IMR-90 (cell line): ENCODE measurements at regions not wholly inside any gene's neighbourhood (a gene's known extent, or its start where the extent isn't known, plus 50 kb on each side); places are given as distances from the start of the nearest gene placed in this dataset.
A peak's percentile ranks its signal among the peaks of the same experiment; 100 is the strongest.

Experiments
- ATAC-seq: fragments of 200-7000 bp; cut with Tn5 transposase; 2 replicates; pipeline ENCODE4 v1.9.1; 2020; ENCODE audit warnings: low read depth, mild to moderate bottlenecking, moderate library complexity
- BruUV-seq: library from RNA; stranded (reverse); fragments of 400-500 nt; replicated peaks from 2 replicates; lab custom pipeline; 2021; lab: Mats Ljungman, UMichigan
- CTCF ChIA-PET: fragments of 300-600 bp; formaldehyde crosslinking; extraction: SDS; loops from one replicate; lab custom pipeline; 2021; ENCODE audit warnings: antibody characterized with exemption; lab: Yijun Ruan, JAX
- POLR2A ChIA-PET: fragments of 300-600 bp; sonication (Branson Sonifier 250); formaldehyde crosslinking; loops from one replicate; lab custom pipeline; 2022; ENCODE audit warnings: antibody characterized with exemption; ENCODE audit not compliant: unreplicated experiment; lab: Charles Lee
- DNase-seq: peaks from one replicate; pipeline ENCODE4 v3.0.0; 2013
- H2AFZ ChIP-seq: replicated peaks from 2 replicates; pipeline ENCODE3; 2013; ENCODE audit warnings: low read length, mild to moderate bottlenecking; ENCODE audit not compliant: poor library complexity
- H2AK5ac ChIP-seq: 2 replicates; pipeline ENCODE4 v1.6.1; 2013; ENCODE audit warnings: low read depth, low read length, inconsistent platforms
- H2AK9ac ChIP-seq: replicated peaks from 2 replicates; pipeline ENCODE3; 2013; ENCODE audit warnings: mild to moderate bottlenecking, low read depth, low read length, moderate library complexity; ENCODE audit not compliant: poor library complexity
- H2BK120ac ChIP-seq: 2 replicates; pipeline ENCODE4 v1.6.1; 2013; ENCODE audit warnings: low read depth, low read length, inconsistent platforms
- H2BK15ac ChIP-seq: 3 replicates; pipeline ENCODE4 v1.6.1; 2013; ENCODE audit warnings: low read depth, low read length, inconsistent platforms
- H2BK20ac ChIP-seq: 2 replicates; pipeline ENCODE4 v1.6.1; 2013; ENCODE audit warnings: low read depth, mild to moderate bottlenecking, inconsistent platforms, low read length, moderate library complexity
- H2BK5ac ChIP-seq: 2 replicates; pipeline ENCODE4 v1.6.1; 2013; ENCODE audit warnings: mild to moderate bottlenecking, low read depth, low read length, inconsistent platforms; ENCODE audit not compliant: poor library complexity, severe bottlenecking
- H3K14ac ChIP-seq: replicated peaks from 2 replicates; pipeline ENCODE4 v1.6.1; 2013; ENCODE audit warnings: low read depth, low read length, inconsistent platforms
- H3K18ac ChIP-seq: 2 replicates; pipeline ENCODE4 v1.6.1; 2013; ENCODE audit warnings: low read depth, low read length, control low read depth
- H3K23ac ChIP-seq: 2 replicates; pipeline ENCODE4 v1.6.1; 2013; ENCODE audit warnings: low read depth, low read length, inconsistent platforms
- H3K27ac ChIP-seq: 2 replicates; pipeline ENCODE4 v1.5.1; 2013; ENCODE audit warnings: mild to moderate bottlenecking, control low read depth, low read length; ENCODE audit not compliant: insufficient read depth
- H3K27me3 ChIP-seq: 2 replicates; pipeline ENCODE4 v1.6.1; 2013; ENCODE audit warnings: low read length; ENCODE audit not compliant: control insufficient read depth, insufficient read depth
- H3K36me3 ChIP-seq: 2 replicates; pipeline ENCODE4 v1.6.1; 2013; ENCODE audit warnings: low read length, mixed read lengths; ENCODE audit not compliant: control insufficient read depth, insufficient read depth
- H3K4ac ChIP-seq: 2 replicates; pipeline ENCODE4 v1.6.1; 2013; ENCODE audit warnings: low read depth, low read length, inconsistent platforms
- H3K4me1 ChIP-seq: 2 replicates; pipeline ENCODE4 v1.6.1; 2013; ENCODE audit warnings: low read length, mixed read lengths; ENCODE audit not compliant: control insufficient read depth, insufficient read depth
- H3K4me2 ChIP-seq: 2 replicates; pipeline ENCODE4 v1.6.1; 2013; ENCODE audit warnings: low read depth, mild to moderate bottlenecking, control low read depth, low read length, moderate library complexity
- H3K4me3 ChIP-seq: 2 replicates; pipeline ENCODE4 v1.5.1; 2013; ENCODE audit warnings: low read depth, mild to moderate bottlenecking, control low read depth, low read length, moderate library complexity; ENCODE audit not compliant: insufficient read depth
- H3K56ac ChIP-seq: 2 replicates; pipeline ENCODE4 v1.6.1; 2013; ENCODE audit warnings: low read length, inconsistent platforms; ENCODE audit not compliant: insufficient read depth; ENCODE audit errors: extremely low read depth
- H3K79me1 ChIP-seq, 2 experiments: 2 replicates each; pipeline ENCODE4 v1.6.1; 2013; ENCODE audit warnings: low read length in 2 of 2, inconsistent platforms in 1 of 2, low read depth in 1 of 2
- H3K9ac ChIP-seq: 2 replicates; pipeline ENCODE4 v1.6.1; 2013; ENCODE audit warnings: low read depth, low read length, control low read depth
- H3K9me1 ChIP-seq: 2 replicates; pipeline ENCODE4 v1.6.1; 2013; ENCODE audit warnings: low read length, inconsistent platforms; ENCODE audit not compliant: insufficient read depth
- H3K9me3 ChIP-seq: 2 replicates; pipeline ENCODE4 v1.6.1; 2013; ENCODE audit warnings: low read length; ENCODE audit not compliant: control insufficient read depth, insufficient read depth
- H4K20me1 ChIP-seq: 2 replicates; pipeline ENCODE4 v1.6.1; 2013; ENCODE audit warnings: low read length, inconsistent platforms; ENCODE audit not compliant: insufficient read depth
- H4K5ac ChIP-seq: 2 replicates; pipeline ENCODE4 v1.6.1; 2013; ENCODE audit warnings: mild to moderate bottlenecking, low read depth, low read length, control low read depth
- H4K8ac ChIP-seq, 2 experiments: 2 replicates each; pipeline ENCODE4 v1.6.1; 2013; ENCODE audit warnings: low read depth in 2 of 2, low read length in 2 of 2, control low read depth in 1 of 2, inconsistent platforms in 1 of 2
- H4K91ac ChIP-seq: 2 replicates; pipeline ENCODE4 v1.6.1; 2013; ENCODE audit warnings: low read depth, low read length, inconsistent platforms; ENCODE audit not compliant: insufficient read depth
- BHLHE40 ChIP-seq: fragments of 150-350 bp; IDR thresholded peaks from 2 replicates; pipeline ENCODE4 v1.6.1; 2016; ENCODE audit warnings: mild to moderate bottlenecking, low read depth, low read length
- CEBPB ChIP-seq: IDR thresholded peaks from 2 replicates; pipeline ENCODE4 v1.6.1; 2012; ENCODE audit warnings: low read depth, low read length, improper control_type of control experiment
- CHD1 ChIP-seq: IDR thresholded peaks from 2 replicates; pipeline ENCODE4 v1.6.1; 2012; ENCODE audit warnings: low read depth, low read length, improper control_type of control experiment
- FOS ChIP-seq: fragments of 150-350 bp; IDR thresholded peaks from 2 replicates; pipeline ENCODE4 v1.6.1; 2016; ENCODE audit warnings: low read depth, low read length
- MAFK ChIP-seq: IDR thresholded peaks from 2 replicates; pipeline ENCODE4 v1.6.1; 2012; ENCODE audit warnings: low read depth, low read length, improper control_type of control experiment
- MAZ ChIP-seq: IDR thresholded peaks from 2 replicates; pipeline ENCODE4 v1.6.1; 2012; ENCODE audit warnings: low read depth, mild to moderate bottlenecking, low read length, improper control_type of control experiment, moderate library complexity, borderline replicate concordance
- MXI1 ChIP-seq: IDR thresholded peaks from 2 replicates; pipeline ENCODE4 v1.6.1; 2012; ENCODE audit warnings: low read depth, mild to moderate bottlenecking, low read length, moderate library complexity, borderline replicate concordance
- NFE2L2 ChIP-seq: fragments of 150-350 bp; IDR thresholded peaks from 2 replicates; pipeline ENCODE4 v1.6.1; 2016; ENCODE audit warnings: low read depth, mild to moderate bottlenecking, low read length
- POLR2A ChIP-seq: IDR thresholded peaks from 2 replicates; pipeline ENCODE4 v1.6.1; 2012; ENCODE audit warnings: mild to moderate bottlenecking, low read depth, low read length
- RAD21 ChIP-seq: IDR thresholded peaks from 2 replicates; pipeline ENCODE4 v1.6.1; 2012; ENCODE audit warnings: low read length, improper control_type of control experiment
- RCOR1 ChIP-seq: IDR thresholded peaks from 2 replicates; pipeline ENCODE4 v1.6.1; 2012; ENCODE audit warnings: mild to moderate bottlenecking, low read length, improper control_type of control experiment; ENCODE audit not compliant: insufficient replicate concordance
- RFX5 ChIP-seq: IDR thresholded peaks from 2 replicates; pipeline ENCODE4 v1.8.0; 2012; ENCODE audit warnings: low read depth, mild to moderate bottlenecking, low read length, moderate library complexity
- SMC3 ChIP-seq: fragments of 150-350 bp; IDR thresholded peaks from 2 replicates; pipeline ENCODE4 v1.6.1; 2016; ENCODE audit warnings: low read depth, mild to moderate bottlenecking, antibody characterized with exemption, low read length, moderate library complexity
- WGBS, 2 experiments: methylation state at CpG; one replicate each; pipeline versions ENCODE4 v1.1.5 to v1.1.7; 2013; ENCODE audit warnings: missing lambda C conversion rate in 2 of 2; ENCODE audit not compliant: insufficient read length in 1 of 2; ENCODE audit errors: extremely low coverage in 2 of 2; 5-methylcytosine and 5-hydroxymethylcytosine counted together
- dilution Hi-C: fragments of 300-500 bp; cut with HindIII; formaldehyde crosslinking; loops from one replicate; pipeline ENCODE4 v1.14.3; 2018; ENCODE audit warnings: low sequenced_read_pairs; ENCODE audit not compliant: unreplicated experiment
- in situ Hi-C: fragments of 300-500 bp; cut with MboI; formaldehyde crosslinking; loops from 3 replicates; pipeline ENCODE4 v1.14.3; 2019; ENCODE audit warnings: low sequenced_read_pairs, inconsistent platforms, mixed read lengths
- intact Hi-C: fragments of 100-400 bp; cut with micrococcal nuclease; formaldehyde crosslinking; loops from 2 replicates; pipeline ENCODE4 v1.10.0; 2022
- TF ChIP-seq, protein P1 (sequence below): conservative IDR thresholded peaks from 2 replicates; pipeline ENCODE4 v1.5.1; 2012; ENCODE audit warnings: mild to moderate bottlenecking, low read depth, low read length, improper control_type of control experiment
- TF ChIP-seq, protein P2 (sequence below): fragments of 150-350 bp; IDR thresholded peaks from 2 replicates; pipeline ENCODE4 v1.6.1; 2016; ENCODE audit warnings: low read depth, mild to moderate bottlenecking, low read length, moderate library complexity, borderline replicate concordance
- TF ChIP-seq, protein P3 (sequence below): fragments of 150-350 bp; IDR thresholded peaks from 2 replicates; pipeline ENCODE4 v1.6.1; 2017; ENCODE audit warnings: mild to moderate bottlenecking, antibody characterized with exemption, low read length, low read depth

DNA sequence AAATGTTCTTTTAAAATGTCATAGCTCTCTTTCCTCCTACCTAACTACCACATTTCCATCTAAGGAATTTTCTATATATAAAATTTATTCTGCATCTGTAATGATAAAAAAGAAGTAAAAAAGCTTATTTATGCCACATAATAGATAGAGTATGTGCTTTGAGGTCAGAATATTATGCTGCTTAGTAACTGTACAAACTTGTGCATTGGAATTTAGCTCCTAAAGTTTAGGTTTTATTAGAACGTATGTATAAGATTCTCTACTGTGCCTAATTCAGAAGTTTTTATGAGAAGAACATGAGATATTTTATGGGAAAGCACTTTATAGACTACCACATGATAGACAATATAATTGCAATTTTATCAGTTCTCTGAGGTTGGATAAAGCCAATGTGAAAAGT, 384.6 kb downstream of the SLC16A7 start:
- dilution Hi-C loops, result no loop called here

More for the DNA sequence above, 384.6 kb downstream of the SLC16A7 start:
- Histone ChIP-seq H3K56ac (no peak overlapping the region), H3K4me1 (no peaks in the 10 kb centered on the region), H3K36me3 (no peaks in the 10 kb centered on the region), H3K79me1 (no peaks in the 10 kb centered on the region), H3K27ac (no peak overlapping the region), H4K20me1 (no peaks in the 10 kb centered on the region), H3K9ac (no peak overlapping the region; the same call in 1 of the 2 replicates), H3K18ac (no peak overlapping the region; the same call in 1 of the 2 replicates), H3K4me3 (no peak overlapping the region), H2AK9ac (no peak overlapping the region), H4K5ac (no peak overlapping the region), H3K9me3 (no peaks in the 10 kb centered on the region), H3K23ac (no peak overlapping the region), H4K91ac (no peak overlapping the region), H3K4ac (peak overlapping the region; percentile 90; the same call in 1 of the 2 replicates), H3K27me3 (no peaks in the 10 kb centered on the region), H2AK5ac (no peak overlapping the region), H2BK120ac (peak overlapping the region; percentile 91), H3K14ac (no peak overlapping the region), H3K4me2 (peak overlapping the region; percentile 47; the same call in 1 of the 2 replicates), H2BK20ac (peak overlapping the region; percentile 95; the same call in 1 of the 2 replicates), H2BK15ac (no peak overlapping the region), H2BK5ac (peak overlapping the region; percentile 77), H2AFZ (no peak overlapping the region), H4K8ac (peak overlapping the region; percentile 14 to 34; a peak in 2 of 4 replicates), H3K9me1 (no peaks in the 10 kb centered on the region)
- CTCF ChIA-PET, result no interaction called here
- DNase-seq (peak; percentile 63), ATAC-seq (peak; percentile 78)
- TF ChIP-seq, protein P1, sequence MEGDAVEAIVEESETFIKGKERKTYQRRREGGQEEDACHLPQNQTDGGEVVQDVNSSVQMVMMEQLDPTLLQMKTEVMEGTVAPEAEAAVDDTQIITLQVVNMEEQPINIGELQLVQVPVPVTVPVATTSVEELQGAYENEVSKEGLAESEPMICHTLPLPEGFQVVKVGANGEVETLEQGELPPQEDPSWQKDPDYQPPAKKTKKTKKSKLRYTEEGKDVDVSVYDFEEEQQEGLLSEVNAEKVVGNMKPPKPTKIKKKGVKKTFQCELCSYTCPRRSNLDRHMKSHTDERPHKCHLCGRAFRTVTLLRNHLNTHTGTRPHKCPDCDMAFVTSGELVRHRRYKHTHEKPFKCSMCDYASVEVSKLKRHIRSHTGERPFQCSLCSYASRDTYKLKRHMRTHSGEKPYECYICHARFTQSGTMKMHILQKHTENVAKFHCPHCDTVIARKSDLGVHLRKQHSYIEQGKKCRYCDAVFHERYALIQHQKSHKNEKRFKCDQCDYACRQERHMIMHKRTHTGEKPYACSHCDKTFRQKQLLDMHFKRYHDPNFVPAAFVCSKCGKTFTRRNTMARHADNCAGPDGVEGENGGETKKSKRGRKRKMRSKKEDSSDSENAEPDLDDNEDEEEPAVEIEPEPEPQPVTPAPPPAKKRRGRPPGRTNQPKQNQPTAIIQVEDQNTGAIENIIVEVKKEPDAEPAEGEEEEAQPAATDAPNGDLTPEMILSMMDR, result no peak
- TF ChIP-seq BHLHE40, result no peak
- TF ChIP-seq CEBPB, result no peak
- TF ChIP-seq, protein P2, sequence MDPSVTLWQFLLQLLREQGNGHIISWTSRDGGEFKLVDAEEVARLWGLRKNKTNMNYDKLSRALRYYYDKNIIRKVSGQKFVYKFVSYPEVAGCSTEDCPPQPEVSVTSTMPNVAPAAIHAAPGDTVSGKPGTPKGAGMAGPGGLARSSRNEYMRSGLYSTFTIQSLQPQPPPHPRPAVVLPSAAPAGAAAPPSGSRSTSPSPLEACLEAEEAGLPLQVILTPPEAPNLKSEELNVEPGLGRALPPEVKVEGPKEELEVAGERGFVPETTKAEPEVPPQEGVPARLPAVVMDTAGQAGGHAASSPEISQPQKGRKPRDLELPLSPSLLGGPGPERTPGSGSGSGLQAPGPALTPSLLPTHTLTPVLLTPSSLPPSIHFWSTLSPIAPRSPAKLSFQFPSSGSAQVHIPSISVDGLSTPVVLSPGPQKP, result no peak
- TF ChIP-seq, protein P3, sequence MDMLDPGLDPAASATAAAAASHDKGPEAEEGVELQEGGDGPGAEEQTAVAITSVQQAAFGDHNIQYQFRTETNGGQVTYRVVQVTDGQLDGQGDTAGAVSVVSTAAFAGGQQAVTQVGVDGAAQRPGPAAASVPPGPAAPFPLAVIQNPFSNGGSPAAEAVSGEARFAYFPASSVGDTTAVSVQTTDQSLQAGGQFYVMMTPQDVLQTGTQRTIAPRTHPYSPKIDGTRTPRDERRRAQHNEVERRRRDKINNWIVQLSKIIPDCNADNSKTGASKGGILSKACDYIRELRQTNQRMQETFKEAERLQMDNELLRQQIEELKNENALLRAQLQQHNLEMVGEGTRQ, result no peak
- TF ChIP-seq SMC3, result no peak
- no peak for TF ChIP-seq RCOR1
- no peak for TF ChIP-seq POLR2A
- no peak for TF ChIP-seq CHD1
- TF ChIP-seq FOS, result no peak
- no peak for TF ChIP-seq MXI1
- TF ChIP-seq RFX5, result no peak
- TF ChIP-seq MAFK, result no peak
- TF ChIP-seq NFE2L2, result no peak
- TF ChIP-seq MAZ, result no peak
- no peak for TF ChIP-seq RAD21
- WGBS, 2 experiments, result no CpG with 5 or more reads among the region's 1 CpG
- in situ Hi-C loops (no loop called here), intact Hi-C loops (no loop called here)
- POLR2A ChIA-PET, result no interaction called here
- BruUV-seq, result no TSS peak
